Inflammatory macrophage treated with lipopolysaccharide for 4 hours (primary cell): ENCODE measurements at regions not wholly inside any gene's neighbourhood (a gene's known extent, or its start where the extent isn't known, plus 50 kb on each side); places are given as distances from the start of the nearest gene placed in this dataset.
A peak's percentile ranks its signal among the peaks of the same experiment; 100 is the strongest.

Experiments used
- DNase-seq: peaks from one replicate; pipeline ENCODE4 v3.0.0-alpha.2; 2020

GRCh38 chr2:239472235-239472775, 71.5 kb upstream of the HDAC4 start:
- DNase-seq = no peak

GRCh38 chr2:239471011-239471792, 70.4 kb upstream of the HDAC4 start:
- no peak for DNase-seq

- DNase-seq = no peak
Observed at GRCh38 chr2:239470151-239470900, 69.5 kb upstream of the HDAC4 start.

GRCh38 chr2:239469106-239469960, 68.5 kb upstream of the HDAC4 start:
- DNase-seq = no peak

- no peak for DNase-seq
Observed at GRCh38 chr2:239468491-239469105, 67.8 kb upstream of the HDAC4 start.

GRCh38 chr2:239467956-239468490, 67.2 kb upstream of the HDAC4 start:
- no peak for DNase-seq

GRCh38 chr2:239467281-239467955, 66.6 kb upstream of the HDAC4 start:
- no peak for DNase-seq

- DNase-seq = no peak
Observed at GRCh38 chr2:239466755-239467271, 66.0 kb upstream of the HDAC4 start.

GRCh38 chr2:239466061-239466754, 65.4 kb upstream of the HDAC4 start:
- DNase-seq = no peak

- DNase-seq = peak; percentile 99
Observed at GRCh38 chr2:239465017-239466001, 64.5 kb upstream of the HDAC4 start.

- no peak for DNase-seq
Observed at GRCh38 chr2:239464166-239465016, 63.6 kb upstream of the HDAC4 start.

GRCh38 chr2:239463541-239464165, 62.8 kb upstream of the HDAC4 start:
- peak; percentile 36 for DNase-seq

GRCh38 chr2:239462671-239463506, 62.1 kb upstream of the HDAC4 start:
- no peak for DNase-seq

- DNase-seq = no peak
Observed at GRCh38 chr2:239462191-239462515, 61.3 kb upstream of the HDAC4 start.

- no peak for DNase-seq
Observed at GRCh38 chr2:239461291-239462190, 60.7 kb upstream of the HDAC4 start.

GRCh38 chr2:239460780-239461179, 60.0 kb upstream of the HDAC4 start:
- DNase-seq = no peak
